SKM-1 treated with dmso at 0.1 percent for 144 hours (cell line): ENCODE measurements at regions not wholly inside any gene's neighbourhood (a gene's known extent, or its start where the extent isn't known, plus 50 kb on each side); places are given as distances from the start of the nearest gene placed in this dataset.

Source experiments
- DNase-seq: peaks from one replicate; lab custom pipeline; 2025; ENCODE audit not compliant: unreplicated experiment; lab: John Stamatoyannopoulos, UW

DNA sequence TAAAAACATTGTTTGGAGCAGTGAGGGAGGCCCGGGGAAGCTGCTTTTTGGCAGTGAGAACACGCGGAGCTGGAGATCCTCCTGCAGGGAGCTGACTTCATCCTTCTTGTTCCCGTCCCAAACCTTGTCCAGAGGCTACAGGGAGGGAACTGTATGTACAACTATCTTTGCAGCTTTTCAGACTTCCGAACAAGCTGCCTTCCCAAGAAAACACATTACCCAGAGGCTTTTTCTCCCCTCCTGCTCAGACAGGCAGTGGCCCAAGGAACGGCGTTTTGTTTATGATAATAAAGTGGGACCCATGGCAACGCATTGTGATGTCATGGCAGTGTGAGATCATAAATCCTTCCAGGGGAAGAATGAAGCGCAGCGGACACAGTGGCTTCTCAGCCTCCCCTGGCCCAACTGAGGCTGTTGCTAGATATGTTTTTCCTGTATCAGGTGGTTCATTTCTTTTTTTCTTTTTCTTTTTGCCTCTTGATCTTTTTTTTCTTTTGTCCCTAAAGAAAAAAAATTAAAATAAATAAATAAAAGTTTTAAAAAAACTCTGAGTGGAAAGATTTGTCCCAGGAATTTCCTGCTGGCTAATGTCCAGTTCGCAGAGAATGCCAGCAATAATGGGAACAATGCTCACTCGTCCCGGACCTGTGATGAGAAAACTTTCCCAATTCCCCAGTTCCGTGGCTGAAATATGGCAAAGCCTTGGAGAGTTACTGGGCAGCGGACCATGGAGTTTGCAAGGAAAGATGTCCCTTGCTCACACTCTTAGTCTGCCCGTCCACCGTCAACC lies 103.4 kb upstream of the MAP1LC3B2 start:
- no peak for DNase-seq

DNA sequence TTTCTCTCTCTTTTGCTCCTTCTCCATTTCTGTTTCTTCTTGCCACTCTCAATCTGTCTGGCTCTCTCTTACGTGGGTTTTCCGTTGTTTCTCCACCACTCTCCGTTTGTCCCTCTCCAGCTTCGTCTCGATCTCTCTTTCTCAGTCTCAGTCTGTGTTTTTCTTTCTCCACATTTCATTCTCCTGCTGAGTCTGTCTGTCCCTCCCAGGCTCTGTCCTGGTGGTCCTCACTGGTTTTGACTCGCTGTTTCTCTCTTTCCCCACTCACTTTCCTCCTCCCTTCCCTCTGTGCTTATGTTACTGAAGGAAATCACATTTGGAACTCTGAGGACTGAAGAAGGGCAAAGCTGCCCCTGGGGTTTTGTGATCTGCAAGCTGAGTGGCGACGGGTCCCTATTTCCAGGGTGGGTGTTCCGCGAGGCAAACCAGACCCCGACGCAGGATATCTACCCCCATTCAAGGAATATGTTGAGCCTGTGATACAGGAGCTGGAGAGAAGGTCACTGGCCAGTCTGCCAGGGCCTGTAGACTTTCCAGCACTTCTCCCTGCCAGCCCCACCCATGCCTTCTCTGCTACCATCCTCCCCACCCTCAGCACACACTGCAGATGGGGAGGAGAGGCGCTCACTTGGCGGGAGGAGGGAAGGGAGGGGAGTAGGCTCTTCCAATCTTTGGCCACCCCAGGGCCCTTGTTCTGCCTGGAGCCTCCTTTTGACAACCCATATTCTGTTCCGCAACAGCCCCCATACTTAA lies 102.7 kb upstream of the MAP1LC3B2 start:
- DNase-seq, result no peak

DNA sequence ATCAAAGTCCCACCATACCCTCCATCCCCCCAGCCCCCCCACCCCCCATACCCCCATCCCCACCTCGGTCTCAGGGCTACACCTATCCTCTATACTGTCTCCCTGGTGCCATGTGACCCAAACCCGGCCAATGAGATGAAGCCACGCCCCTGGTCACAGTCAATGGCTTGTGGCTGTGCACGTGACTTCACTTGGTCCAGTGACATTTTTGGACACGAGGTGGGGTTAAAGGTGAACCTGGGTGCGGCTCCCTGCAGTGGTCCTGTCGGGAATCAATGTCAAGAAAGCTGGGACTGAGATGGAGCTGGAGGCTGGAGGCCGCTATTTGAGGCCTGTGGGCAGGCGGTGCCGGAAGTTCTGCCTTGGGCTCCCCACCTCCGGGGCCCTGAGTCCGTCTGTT lies 100.7 kb upstream of the MAP1LC3B2 start:
- DNase-seq, result no peak

DNA sequence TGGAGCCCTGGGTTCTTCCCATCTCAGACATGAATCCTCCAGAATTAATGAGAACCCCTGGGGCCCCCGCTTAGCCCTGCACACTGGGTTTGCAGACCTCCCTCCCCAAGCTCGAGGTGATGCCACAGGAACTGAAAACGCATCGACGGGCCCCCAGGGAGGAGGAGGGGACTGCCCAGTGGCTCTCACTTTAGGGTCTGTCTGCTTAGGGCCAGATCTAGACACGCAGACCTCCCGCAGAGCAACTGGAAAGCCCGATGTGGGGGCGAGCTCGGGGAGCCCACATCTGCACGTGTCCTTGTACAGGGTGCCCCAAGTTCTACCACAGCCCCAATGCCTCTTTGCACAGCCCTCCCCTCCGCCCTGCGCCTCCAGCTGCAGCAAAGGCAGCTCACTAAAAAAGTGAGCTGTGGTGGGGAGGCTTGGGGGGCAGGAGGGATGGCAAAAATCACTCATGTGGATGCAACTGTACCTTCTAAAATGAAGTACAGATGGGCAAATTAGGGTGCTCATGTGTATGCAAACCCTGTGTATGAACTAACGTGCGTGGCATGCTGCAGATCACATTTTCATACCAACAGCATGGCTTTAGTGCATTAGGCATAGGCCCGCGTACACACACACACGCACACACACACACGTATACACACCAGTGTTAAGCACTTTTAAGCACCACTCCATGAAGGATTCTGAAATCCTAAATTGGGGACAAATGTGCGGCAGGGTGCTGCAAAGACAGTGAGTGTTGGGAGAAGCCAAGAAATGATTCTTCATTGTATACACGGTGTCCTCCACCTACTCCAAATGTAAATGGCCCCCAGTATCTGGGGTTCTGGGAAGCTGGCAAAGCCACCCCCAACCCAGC lies 99.9 kb upstream of the MAP1LC3B2 start:
- no peak for DNase-seq

DNA sequence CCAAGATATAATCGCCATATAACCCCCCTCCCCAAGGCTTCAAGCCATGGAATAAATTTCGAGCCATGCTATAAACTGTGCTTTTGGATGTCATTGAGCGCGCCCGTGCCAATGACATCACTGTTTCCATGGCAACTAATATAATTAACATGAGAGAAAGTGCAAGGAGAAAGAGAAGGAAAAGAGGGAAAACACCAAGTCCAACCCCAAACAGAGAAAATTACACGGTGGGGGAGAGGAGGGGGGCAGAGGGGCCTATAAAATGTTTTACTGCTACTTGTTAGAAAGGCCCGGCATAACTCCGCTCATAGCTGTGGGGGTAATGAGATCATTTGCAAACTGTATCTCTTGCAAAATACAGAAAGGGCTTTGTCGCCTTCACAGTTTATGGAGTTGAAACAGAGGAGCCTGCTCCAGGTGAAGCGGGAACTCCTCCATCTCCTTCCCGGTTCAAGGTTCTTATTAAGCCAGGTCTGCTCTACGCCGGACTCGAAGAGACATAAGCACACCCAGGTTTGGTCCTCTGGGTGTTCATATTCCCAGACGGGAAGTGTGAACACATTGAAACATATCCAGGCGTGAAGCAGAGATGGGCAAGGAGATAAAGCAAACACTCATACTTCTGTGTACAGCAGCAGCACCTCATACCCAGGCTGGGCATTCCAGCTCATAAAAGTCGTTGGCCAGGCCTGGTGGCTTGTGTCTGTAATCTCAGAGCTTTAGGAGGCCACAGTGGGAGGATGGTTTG lies 99.1 kb upstream of the MAP1LC3B2 start:
- no peak for DNase-seq

DNA sequence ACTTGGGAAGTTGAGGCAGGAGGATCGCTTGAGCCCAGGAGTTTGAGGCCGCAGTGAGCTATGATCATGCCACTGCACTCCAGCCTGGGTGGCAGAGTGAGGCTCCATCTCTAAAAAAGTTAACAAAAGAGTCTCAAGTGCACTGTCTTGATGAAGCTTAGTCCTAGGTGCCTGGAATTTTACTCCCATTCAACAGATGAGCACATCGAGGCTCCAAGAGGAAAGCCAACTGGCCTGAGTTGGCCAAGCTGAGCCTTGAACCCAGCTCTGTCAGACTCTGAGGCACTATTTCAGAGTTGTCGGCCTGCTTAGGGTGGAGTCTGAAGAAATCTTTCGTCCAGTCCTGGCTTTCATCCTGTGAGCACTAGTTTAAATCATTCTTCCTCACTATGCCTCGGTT lies 98.1 kb upstream of the MAP1LC3B2 start:
- no peak for DNase-seq

DNA sequence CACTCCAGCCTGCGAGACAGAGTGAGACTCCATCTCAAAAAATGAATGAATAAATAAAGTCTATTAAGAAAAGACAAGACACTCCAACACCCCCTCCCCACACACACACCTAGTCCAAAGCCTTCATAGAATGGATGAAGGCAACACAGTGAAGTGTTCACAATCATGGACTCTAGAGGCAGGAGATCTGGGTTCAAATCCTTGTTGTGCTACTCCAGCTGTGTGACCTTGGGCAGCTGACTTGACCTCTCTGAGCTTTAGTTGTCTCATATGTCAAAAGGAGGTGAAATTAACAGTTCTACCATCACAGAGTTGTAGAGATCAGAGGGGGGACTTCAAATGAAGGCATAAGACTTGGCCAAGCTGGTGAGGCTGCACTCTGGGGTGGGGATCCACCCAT lies 95.8 kb upstream of the MAP1LC3B2 start:
- DNase-seq, result no peak

DNA sequence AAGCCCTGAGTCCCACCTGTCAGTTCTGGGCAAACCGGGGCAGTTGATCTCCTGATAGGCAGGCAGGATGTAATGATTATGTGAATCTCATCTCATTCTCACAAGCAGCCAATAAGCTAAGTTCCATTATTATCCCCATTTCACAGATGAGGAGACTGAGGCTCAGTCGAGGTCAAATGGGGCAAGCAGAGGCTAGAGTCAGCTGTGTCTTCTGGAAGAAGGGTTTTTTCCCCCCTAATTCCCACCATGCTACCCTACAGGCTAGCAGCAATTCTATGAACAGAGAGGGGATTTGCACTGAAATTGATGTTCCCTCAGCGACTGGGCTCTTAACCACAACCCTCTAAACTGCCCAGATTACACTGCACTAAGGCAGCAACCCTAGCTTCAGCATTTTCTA lies 93.8 kb upstream of the MAP1LC3B2 start:
- DNase-seq, result no peak

DNA sequence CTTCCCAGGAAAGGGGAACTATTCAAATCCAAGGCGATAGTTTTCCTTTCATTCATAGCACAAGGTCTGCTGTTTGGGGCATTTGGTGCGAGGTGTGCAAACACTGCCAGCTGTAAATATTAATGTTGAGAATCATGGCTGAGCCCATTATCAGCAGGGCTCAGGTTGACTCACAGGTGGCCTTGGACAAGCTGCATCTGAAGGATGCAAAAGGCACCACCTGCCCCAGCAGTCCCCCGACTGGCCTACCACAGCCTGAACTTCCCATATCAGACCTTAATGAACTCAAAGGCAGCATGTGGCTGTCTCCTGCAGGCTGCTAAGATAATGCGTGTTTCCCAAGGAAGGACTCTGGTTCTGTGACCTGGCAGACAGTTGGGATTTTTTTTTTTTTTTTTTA lies 93.3 kb upstream of the MAP1LC3B2 start:
- no peak for DNase-seq

DNA sequence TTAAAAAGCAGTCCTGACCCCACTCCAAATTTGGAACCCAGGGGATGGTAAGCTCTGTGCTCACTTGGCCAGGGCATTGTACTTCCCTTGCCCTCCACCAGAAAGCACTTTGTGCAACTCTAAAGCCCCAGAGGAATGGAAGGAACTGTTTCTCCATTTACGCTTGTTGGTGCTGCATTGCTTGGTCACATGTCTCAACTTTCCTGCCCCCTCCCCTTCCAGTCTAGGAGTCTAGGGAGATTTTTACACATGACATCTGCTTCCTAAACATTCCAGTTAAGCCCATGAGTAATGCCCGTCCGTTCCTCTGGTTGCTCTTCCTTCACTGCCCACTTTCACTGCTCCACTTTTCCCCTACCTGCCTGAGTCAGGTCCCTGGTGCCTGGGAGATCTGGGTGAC lies 92.6 kb upstream of the MAP1LC3B2 start:
- DNase-seq, result no peak

DNA sequence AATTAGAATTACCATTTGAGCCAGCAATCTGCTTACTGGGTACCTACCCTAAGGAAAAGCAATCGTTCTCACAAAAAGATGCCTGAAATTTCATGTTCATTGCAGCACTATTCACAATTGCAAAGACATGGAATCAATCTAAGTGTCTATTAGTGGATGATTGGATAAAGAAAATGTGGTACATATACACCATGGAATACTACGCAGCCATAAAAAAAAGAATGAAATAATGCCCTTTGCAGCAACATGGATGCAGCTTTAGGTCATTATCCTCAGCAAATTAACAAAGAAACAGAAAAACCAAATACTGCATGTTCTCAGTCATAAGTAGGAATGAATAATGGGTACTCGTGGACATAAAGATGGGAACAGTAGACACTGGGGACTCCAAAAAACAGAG lies 89.8 kb upstream of the MAP1LC3B2 start:
- no peak for DNase-seq

DNA sequence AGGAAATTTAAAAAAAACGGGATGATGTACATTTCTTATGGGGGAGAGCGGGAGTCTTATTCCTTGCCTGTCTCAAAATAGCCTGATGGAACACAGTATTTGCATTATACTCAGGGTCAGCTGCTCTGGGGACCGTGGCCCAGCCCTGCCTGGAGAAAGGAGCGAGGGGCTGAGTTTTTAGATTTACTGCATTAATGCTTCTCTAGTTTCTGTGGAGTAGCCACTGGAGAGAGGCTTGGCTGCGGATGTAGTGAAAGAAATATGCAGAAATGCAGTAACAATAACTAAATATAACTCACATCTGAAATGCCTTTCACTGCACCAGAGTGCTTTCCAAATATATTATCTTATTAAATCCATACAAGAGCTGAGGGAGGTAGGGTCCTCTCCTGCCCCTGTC lies 87.6 kb upstream of the MAP1LC3B2 start:
- DNase-seq, result no peak

DNA sequence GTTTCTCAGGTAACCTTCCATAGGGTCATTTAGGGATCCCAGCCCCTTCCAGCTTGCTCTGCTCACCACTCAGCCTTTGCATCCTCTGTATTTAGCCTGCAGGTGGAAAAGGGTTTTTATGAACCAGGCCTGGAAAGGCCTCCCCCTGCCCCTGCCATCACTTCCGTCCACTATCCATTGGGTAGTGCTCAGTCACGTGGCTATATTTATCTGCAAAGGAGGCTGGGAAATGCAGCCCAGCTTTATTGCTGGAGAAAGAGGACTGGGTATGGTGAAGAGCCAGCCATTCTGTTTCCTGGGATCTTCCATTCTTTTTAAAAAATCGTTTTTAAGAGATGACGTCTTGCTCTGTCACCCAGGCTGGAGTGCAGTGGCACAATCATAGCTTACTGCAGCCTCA lies 87.0 kb upstream of the MAP1LC3B2 start:
- DNase-seq, result no peak

DNA sequence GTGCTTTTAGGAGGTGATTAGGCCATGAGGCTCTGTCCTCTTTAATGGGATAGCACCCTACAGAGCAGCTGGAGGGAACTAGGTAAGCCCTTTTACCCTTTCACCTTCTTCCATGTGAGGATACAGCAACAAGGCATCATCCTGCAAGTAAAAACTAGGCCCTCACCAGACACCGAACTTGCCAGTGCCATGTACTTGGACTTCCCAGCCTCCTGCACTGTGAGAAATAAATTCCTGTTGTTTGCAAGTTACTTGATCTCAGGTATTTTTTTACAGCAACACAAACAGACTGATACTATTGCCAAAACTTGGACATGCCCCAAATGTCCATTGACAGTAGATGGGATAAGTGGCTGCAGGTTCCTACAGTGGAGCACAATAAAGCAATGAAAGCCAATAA lies 85.8 kb upstream of the MAP1LC3B2 start:
- no peak for DNase-seq

DNA sequence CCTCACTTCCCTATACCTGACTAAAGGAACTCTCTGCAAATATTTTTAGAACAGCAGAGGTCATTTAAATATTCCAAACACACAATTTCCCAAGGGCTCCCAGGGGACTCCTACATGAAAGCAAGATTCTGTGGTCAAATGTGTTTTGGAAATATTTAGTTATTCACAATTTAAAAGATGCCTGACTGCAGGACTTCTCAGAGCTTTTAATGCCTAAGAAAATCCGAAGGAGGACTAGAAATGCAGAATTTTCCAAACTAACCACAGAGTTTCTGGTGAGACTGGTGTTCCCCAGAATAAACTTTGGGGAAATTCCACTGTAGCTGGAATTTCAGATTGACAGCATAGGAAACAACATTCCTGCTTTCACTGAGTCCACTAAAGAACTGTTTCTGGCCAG lies 84.8 kb upstream of the MAP1LC3B2 start:
- DNase-seq, result no peak

DNA sequence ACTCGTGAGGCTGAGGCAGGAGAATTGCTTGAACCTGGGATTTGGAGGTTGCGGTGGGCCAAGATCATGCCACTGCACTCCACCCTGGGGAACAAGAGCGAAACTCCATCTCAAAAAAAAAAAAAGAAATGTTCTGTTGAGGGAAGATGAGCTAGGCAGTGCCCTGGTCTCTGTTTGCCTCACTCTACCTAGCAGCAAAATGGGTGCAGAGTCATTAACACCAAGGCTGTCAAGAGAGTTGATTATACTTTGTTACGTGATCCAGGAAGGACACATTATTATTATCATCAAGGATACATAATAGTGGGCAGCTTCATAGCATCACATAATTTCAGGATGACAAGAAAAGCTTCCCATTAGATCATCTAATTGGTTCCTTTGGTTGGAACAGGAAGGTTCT lies 84.3 kb upstream of the MAP1LC3B2 start:
- DNase-seq, result no peak

DNA sequence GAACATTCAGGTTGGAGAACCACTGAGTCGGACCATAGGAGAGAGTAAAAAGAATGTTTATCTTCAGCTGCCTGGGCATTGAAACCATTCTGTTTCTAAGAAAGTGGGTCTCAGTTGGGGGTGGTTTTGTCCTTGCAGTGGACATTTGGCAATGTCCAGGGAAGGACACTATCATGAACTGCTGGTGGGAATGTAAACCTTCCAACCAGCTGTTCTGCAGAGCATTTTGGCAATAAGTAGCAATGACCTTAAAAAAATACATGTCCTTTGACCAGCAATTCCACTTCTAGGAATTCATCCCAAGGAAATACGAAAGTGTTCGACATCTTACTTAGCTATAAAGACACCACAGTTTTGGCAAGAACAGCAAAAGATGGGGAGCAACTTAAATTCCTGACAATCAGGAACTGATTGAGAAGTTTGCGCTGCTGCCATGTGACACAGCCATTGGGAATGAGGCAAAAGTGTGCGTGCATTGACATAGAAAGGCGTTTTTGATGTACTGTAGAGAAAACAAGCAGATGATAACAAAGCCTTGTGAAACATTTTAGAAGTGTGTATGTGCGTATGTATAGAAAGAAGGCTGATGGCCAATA lies 82.9 kb upstream of the MAP1LC3B2 start:
- no peak for DNase-seq

DNA sequence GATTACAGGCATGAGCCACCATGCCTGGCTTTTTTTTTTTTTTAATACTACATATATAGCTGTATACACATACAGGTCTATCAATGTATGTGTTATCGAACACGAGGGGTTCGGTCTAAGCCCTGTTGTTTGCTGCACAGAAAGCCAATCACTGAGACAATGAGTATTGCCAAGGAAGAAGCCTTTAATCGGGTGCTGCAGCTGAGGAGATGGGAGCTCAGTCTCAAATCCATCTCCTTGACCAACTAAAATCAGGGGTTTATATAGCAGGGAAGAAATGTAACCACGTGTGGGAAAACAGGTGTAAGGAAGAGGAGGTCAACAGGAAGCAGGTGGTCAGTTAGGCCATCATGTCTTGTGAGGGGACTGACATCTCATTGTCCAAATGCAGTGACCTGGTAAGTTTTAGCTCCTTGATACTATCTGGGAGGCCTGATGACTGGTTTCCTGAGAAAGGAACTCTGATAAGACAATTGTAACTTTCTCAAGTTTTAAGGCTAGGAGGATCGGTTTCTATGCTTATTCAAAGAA lies 80.9 kb upstream of the MAP1LC3B2 start:
- no peak for DNase-seq

DNA sequence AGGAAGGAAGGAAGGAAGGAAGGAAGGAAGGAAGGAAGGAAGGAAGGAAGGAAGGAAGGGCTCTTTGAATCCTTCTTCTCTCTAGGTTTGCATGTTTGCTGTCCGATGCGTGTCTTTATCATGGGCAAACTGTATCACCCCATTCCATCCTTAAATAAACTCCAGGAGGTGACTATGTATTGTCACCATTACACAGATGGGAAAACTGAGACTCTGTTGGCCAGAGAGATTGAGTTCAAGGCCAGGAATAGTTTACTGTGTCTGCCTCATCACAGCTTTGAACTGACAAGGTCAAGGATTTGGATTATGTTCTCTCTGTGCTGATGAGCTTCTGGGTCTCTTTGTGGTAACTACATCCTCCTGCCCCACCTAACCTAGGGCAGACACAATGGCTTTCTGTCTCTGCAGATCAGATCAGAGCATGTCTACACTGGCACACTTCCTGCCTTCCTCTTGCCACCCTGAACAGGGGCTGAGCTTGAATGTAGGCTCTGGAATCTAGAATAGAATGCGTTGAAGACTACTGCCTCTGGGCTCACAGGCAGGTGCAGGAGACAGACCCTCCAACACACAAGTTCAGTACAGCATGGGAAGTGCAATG lies 78.9 kb upstream of the MAP1LC3B2 start:
- DNase-seq, result no peak

DNA sequence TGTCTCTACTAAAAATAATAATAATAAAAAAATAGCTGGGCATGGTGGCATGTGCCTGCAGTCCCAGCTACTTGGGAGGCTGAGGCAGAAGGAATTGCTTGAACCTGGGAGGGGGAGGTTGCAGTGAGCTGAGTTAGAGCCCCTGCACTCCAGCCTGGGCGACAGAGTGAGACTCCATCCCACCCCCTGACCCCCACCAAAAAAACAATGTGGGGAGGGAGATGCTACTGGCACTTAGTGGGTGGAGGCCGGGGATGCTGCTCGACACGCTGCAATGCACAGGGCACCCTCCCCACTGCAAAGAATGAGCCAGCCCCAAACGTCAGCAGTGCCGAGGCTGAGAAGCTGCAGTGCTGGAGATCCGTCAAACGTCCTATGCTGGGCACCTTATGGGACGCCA lies 77.5 kb upstream of the MAP1LC3B2 start:
- DNase-seq, result no peak
